ENCODE measurements at regions not wholly inside any gene's neighbourhood (a gene's known extent, or its start where the extent isn't known, plus 50 kb on each side); places are given as distances from the start of the nearest gene placed in this dataset.
A peak's percentile ranks its signal among the peaks of the same experiment; 100 is the strongest.

DNA sequence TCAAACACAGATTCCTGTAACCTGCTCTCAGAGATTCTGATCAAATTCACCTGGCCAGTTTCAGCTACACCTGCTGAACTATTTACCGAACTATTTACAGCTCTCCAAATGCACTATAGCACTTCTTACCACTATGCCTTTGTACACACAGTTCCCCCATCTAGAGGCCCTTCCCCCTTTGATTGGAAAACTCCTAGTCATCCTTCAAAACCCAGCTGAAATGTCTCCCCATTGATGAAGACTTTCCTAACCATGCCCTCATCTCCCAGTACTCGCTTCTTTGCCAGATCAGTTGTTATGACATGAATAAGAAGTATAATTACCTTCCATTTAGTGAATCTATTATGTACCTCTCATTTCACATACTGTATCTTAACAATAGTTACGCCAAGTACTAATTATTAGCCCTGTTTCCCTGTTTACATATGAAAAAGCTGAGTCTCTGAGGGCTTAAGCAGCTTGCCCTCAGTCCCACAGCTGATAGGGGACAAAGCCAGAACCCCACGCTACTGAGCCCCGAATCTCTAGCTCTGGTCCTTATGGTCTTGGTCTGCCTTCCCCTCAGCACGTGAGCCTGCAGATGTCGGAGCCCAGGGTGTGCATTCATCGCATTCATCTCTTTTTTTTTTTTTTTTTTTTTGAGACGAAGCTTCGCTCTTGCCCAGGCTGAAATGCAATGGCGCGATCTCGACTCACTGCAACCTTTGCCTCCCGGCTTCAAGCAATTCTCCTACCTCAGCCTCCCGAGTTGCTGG lies 64.7 kb upstream of the ASAP2 start:
- ATAC-seq: no peak
- 90 to 93% methylated on average over 7 to 11 of the region's 15 CpGs for WGBS, 2 donors (ENCODE audit: low coverage in 1 of 2)
- TF ChIP-seq POLR2AphosphoS5 (IDR thresholded peaks at IDR 0.05) (no peak), POLR2A (IDR thresholded peaks at IDR 0.05) (no peak), EP300 (IDR thresholded peaks at IDR 0.05) (no peak)
- TF ChIP-seq, protein P1, sequence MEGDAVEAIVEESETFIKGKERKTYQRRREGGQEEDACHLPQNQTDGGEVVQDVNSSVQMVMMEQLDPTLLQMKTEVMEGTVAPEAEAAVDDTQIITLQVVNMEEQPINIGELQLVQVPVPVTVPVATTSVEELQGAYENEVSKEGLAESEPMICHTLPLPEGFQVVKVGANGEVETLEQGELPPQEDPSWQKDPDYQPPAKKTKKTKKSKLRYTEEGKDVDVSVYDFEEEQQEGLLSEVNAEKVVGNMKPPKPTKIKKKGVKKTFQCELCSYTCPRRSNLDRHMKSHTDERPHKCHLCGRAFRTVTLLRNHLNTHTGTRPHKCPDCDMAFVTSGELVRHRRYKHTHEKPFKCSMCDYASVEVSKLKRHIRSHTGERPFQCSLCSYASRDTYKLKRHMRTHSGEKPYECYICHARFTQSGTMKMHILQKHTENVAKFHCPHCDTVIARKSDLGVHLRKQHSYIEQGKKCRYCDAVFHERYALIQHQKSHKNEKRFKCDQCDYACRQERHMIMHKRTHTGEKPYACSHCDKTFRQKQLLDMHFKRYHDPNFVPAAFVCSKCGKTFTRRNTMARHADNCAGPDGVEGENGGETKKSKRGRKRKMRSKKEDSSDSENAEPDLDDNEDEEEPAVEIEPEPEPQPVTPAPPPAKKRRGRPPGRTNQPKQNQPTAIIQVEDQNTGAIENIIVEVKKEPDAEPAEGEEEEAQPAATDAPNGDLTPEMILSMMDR (IDR thresholded peaks at IDR 0.05): no peak
- peak overlapping the region in 3 of 4 donors; percentile 63 to 75 (median 70) for H3K27ac ChIP-seq
- no peaks in the 10 kb centered on the region for H3K36me3 ChIP-seq
- no peaks in the 10 kb centered on the region for H3K9me3 ChIP-seq
- H3K4me3 ChIP-seq: no peak overlapping the region
- H3K27me3 ChIP-seq: no peaks in the 10 kb centered on the region
- peaks cover 0 to 39% (median 12%) of the 10 kb centered on the region in 3 donors for H3K4me1 ChIP-seq

DNA sequence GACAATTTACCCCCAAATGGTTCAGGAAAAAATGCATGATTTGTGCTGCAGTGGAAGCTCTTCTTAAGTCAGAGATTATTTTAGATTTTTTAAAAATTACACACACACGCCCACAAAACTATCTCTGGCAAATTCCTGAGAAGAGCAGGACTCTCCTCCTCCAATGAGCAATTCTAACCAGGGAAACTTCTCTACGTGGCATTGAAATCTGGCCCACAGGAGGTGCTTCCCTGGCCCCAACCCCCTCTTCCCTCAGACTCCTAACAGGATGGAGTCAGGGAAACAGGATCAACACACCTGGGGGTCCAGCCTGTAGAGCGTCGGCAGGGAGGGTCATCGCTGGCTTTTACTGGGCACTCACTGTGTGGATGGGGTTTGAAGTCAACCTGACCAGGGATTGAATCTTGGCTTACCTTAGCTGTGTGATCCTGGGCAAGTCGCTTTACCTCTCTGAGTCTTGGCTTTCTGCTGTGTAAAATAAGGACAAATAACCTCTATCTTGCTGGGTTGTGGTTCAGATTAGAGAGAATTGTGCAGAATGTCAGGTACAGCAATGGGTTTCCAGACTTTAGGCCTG lies 65.4 kb upstream of the ASAP2 start:
- H3K4me3 ChIP-seq: no peak overlapping the region
- H3K27ac ChIP-seq: no peak overlapping the region
- TF ChIP-seq, protein P1 (IDR thresholded peaks at IDR 0.05): no peak
- TF ChIP-seq POLR2AphosphoS5 (IDR thresholded peaks at IDR 0.05): no peak
- TF ChIP-seq POLR2A (IDR thresholded peaks at IDR 0.05): no peak
- TF ChIP-seq EP300 (IDR thresholded peaks at IDR 0.05): no peak
- 44 to 76% methylated on average over 1 to 4 of the region's 6 CpGs for WGBS, 2 donors (ENCODE audit: low coverage in 1 of 2)
- no peaks in the 10 kb centered on the region for H3K9me3 ChIP-seq
- H3K4me1 ChIP-seq: peaks cover 0 to 39% (median 12%) of the 10 kb centered on the region in 3 donors
- H3K27me3 ChIP-seq: no peaks in the 10 kb centered on the region
- no peak for ATAC-seq
- H3K36me3 ChIP-seq: no peaks in the 10 kb centered on the region

DNA sequence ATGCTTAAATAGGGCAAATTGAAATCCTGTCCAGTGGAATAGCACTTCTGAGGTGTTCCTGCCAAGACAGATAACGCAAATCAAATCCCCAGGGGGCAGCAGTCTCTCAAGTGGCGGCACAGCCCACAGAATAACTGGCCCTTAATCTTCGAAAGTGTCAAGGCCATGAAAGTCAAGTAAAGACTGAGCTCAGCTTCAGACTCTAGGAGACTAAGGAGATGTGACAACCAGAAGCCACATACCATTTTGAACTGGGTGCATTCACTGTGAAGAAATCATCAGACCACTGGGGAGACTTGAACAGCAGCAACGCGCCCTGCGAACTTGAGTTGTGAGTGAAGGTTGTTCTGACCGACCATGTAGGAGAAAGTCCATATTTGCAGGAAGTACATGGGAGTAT lies 66.0 kb upstream of the ASAP2 start:
- no peaks in the 10 kb centered on the region for H3K27me3 ChIP-seq
- no peaks in the 10 kb centered on the region for H3K9me3 ChIP-seq
- TF ChIP-seq POLR2A (IDR thresholded peaks at IDR 0.05) (no peak), EP300 (IDR thresholded peaks at IDR 0.05) (no peak)
- no peak overlapping the region for H3K27ac ChIP-seq
- peaks cover 0 to 39% (median 12%) of the 10 kb centered on the region in 3 donors for H3K4me1 ChIP-seq
- WGBS, 2 donors (ENCODE audit: low coverage in 1 of 2): 74 to 77% methylated on average over 5 to 7 of the region's 7 CpGs
- ATAC-seq: no peak
- H3K4me3 ChIP-seq: no peak overlapping the region
- no peaks in the 10 kb centered on the region for H3K36me3 ChIP-seq

DNA sequence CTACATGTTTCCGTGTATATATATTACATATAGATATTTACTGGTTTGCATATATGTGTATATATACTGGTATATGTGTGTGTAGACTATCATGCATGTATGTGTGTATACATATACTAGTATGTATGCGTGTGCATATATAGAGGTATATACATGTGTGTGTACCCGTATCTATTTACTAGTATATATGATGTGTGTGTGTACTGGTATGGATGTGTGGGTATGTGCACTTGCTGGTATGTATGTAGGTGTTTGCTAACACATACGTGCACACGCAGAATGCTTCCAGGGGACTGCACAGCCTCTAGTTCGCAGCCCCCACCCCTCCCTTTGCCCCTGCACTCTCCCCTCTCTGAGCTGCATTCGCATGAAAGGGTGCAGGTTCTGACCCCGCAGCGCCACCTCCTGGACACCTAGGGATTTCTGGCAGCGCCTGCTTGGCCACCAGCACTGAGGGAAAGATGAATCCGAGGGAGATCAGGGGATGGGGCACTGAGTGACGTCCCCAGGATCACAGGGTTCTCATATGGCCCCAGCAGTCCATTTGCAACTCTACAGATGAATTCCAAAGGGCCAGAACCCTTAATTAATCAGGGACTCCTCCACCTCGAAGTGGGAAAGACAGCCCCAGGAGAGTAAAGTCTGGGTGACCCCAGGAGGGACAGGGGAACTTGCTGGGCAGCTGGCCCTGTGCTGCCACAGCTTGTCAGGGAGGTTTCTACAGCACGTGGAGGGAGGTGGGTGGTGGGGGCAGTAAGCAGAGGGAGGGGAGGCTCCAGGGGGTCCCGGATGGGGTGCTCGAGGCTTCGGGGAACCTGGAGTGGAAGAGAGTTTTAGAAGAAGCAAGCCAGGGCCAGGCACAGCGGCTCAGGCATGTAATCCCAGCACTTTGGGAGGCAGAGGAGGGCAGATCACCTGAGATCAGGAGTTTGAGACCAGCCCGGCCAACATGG lies 66.8 kb upstream of the ASAP2 start:
- no peak for ATAC-seq
- TF ChIP-seq POLR2A (IDR thresholded peaks at IDR 0.05): no peak
- TF ChIP-seq, protein P1 (IDR thresholded peaks at IDR 0.05): peak; percentile 45 to 89 (median 64)
- no peak overlapping the region for H3K27ac ChIP-seq
- 36 to 41% methylated on average over 8 of the region's 19 CpGs for WGBS, 2 donors (ENCODE audit: low coverage in 1 of 2)
- no peak overlapping the region for H3K4me3 ChIP-seq
- peaks cover 0 to 30% (median 10%) of the 10 kb centered on the region in 3 donors for H3K4me1 ChIP-seq
- no peaks in the 10 kb centered on the region for H3K9me3 ChIP-seq
- no peaks in the 10 kb centered on the region for H3K36me3 ChIP-seq
- no peaks in the 10 kb centered on the region for H3K27me3 ChIP-seq
